ENCODE measurements at regions not wholly inside any gene's neighbourhood (a gene's known extent, or its start where the extent isn't known, plus 50 kb on each side); places are given as distances from the start of the nearest gene placed in this dataset.
"Not testable (repeated sequence)": the region's sequence is repeated elsewhere in the genome, so short reads cannot be mapped to it uniquely, and the experiment has no call there.

- DNase-seq: no peak
These were observed 59.2 kb downstream of the C9orf50 start for GRCh38 chr9:129561594-129562281.

DNA sequence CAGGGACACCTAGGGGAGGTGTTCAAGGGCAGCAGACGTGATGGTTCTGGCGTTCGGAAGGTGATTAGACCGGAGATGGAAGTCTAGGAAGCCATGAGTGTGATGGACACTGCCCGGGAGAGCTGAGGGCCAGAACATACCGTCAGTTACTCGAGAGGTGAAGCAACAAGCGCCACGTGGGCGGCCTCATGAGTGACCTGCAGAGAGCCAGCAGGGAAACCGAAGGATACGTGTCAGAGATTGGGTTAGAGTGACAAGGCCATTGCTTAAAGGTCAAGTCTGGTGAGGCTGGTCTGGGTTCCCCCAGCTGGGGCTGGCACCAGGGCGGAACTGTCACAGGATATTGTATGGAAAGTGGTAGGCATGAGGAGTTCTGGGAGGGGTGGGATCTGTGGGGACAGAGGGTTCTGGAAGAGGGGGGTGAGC, 60.0 kb downstream of the C9orf50 start:
- DNase-seq: no peak

DNA sequence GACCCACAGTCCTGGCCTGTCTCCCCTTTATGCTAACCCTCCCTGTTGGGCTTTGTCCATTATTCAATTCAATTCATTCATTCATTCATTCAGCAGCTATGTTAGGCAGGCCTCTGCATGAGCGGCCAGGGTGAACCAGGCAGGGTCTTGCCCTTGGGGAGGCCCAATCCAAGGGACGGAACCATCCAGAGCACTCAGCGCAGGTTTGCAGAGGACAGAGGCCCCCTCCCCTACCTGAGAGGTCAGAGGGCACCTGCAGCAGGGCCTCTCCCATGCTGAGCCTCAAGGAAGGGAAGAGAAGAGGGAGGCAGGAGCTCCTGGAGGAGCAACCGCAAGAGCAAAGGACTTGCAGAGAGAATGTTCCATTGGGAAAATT, 61.4 kb downstream of the C9orf50 start:
- no peak for DNase-seq

GRCh38 chr9:129558551-129559505, 62.1 kb downstream of the C9orf50 start:
- no peak for DNase-seq

DNA sequence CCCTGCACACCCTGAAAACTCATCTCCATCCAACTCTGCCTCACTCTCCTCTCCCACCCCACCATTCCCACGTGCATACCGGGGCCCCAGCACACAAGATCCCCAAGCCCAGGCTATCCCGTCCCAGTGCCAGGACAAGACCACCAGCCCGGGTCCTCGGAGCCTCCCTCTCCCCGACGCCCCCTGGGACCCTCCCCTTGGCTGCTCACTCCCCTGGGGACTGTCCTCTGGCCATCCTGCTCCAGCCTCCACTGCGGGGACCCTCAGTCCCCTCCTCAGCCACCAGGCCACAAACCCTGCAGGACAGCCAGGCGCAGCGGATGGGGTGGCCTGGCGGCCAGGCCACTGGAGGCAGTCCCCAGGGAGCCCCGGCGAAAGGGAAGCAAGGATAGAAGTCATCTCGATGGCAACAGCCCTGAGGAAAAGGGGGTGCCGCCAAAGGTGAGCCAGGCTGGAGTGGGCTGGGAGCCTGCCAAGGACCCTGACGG, 62.8 kb downstream of the C9orf50 start:
- DNase-seq: no peak

DNA sequence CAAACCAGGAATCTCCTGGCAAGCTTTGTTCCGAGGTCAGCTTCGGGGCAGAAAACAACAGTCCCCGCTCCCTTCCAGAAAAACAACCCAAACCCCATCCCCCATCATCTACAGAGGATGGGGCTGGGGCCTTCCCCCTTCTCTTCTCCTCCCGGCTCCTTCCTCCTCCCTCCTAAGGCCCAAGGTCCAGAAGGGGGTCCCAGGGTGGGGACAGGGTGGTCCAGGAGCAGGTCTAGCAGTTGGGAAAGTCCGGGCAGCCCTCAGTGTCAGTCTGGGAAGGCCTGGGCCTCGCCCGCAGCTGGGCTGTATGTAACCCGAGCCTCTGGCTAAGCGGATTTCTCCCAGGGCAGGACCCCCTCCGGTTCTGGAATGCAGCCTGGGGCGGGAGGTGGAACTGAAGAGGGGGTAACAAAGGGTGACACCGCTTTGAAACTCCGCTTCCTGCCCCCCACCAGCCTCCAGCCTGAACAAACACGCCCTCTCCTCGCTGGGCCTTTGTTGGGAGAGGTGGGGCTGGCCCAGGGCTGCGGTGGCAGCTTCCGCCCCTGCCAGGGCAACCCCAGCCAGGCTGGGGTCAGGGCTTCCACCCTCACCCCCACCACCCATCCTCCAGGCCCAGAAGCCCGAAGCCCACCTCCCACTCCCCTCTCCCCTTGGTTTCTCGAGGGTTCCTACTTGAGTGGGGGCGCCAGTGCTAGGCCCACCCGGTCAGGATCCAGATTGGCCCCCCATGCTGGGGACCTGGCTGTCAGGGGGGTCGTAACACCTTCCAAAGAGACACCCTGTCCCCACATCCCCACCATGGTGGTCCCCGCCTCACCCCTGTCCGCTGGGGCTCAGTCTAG, 63.5 kb downstream of the C9orf50 start:
- no peak for DNase-seq

- DNase-seq: no peak
These were observed 64.3 kb downstream of the C9orf50 start for GRCh38 chr9:129556491-129557191.

DNA sequence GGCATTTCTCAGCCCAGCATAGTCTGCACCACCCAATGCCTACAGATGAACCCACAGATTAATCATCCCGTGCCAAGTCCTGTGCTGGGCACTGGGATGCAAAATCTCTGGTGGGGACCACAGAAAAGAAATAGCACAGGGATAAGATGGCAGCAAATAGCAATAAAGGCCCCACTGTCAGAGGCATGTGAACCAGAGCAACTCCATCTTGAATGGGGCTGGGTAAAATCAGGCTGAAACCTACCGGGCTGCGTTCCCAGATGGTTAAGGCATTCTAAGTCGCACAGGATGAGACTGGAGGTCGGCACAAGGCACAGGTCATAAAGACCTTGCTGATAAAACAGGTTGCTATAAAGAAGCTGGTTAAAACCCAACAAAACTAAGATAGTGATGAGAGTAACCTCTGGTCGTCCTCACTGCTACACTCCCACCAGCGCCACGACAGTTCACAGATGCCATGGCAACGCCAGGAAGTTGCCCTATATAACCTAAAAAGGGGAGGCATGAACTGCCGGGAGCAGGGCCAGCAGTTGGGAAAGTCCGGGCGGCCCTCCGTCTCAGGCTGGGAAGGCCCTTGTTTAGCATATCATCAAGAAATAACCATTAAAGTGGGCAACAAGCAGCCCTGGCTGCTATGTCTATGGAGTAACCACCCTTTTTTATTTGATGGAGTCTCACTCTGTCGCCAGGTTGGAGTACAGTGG, 65.2 kb downstream of the C9orf50 start:
- DNase-seq: no peak

DNA sequence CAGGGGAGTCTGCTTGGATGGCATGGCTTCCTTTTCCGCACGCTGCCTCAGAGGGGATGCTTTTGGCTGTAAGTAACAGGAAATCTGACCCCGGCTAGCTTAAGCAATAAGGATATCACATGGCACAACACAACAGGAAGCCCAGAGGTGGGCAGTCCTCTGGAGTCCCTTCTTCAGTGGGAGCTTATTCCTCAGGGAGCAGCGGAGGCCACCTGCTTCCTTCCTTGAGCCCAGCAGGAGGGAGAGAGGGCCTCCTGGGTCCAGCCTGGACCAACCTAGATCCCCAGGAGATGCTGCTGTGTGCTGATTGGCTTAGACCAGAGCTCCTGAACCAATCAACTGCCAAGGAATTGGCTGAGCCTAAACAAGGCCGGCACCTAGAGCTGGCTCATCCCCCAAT, 66.3 kb downstream of the C9orf50 start:
- DNase-seq: no peak

DNA sequence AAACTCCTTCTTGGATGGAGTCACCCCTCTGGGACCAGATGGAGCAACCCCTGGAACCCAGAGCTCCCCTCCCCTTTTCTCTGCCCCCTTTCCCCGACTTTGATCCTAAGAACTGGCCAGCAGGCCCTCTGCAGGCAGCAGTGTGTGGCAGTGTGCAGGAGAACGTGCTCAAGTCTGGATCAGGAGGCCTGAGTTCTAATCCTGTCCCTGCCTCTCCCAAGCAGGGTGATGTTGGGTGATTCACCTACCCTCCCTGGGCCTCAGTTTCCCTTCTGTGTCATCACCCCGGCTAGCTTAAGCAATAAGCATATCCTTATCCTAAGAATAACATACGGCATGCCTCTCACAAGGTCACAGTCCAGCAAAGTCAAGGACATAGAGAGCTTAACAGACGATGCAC, 67.6 kb downstream of the C9orf50 start:
- DNase-seq: no peak

DNA sequence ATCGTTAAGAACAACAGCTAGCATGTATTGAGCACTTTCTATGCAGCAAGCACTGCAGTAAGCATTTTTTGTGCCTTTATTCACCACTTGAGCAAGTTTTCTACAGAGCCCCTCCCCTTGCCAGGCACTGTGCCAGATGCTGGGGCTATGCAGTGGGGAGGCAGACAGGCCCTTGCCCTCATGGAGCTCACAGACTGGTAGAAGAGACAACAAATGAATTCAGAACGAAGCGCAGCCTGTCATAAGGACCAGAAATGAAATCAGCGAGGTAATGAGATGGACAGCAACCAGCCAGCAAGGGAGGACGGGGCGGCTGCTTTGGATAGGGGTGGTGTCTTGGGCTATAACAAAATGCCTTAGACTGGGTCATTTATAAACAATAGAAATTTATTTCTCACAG, 68.8 kb downstream of the C9orf50 start:
- no peak for DNase-seq

GRCh38 chr9:129551393-129551973, 69.4 kb downstream of the C9orf50 start:
- DNase-seq: no peak

DNA sequence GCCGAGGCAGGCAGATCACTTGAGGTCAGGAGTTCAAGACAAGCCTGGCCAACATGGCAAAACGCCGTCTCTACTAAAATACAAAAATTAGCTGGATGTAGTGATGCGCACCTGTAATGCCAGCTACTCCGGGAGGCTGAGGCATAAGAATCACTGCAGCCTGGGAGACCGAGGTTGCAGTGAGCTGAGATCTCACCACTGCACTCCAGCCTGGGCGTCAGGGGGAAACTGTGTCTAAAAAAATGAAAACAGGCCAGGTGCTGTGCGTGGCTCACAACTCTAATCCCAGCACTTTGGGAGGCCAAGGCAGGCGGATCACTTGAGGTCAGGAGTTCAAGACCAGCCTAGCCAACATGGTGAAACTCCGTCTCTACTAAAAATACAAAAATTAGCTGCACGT, 69.9 kb downstream of the C9orf50 start:
- not testable (repeated sequence) for DNase-seq

GRCh38 chr9:129550199-129550839, 70.6 kb downstream of the C9orf50 start:
- no peak for DNase-seq

DNA sequence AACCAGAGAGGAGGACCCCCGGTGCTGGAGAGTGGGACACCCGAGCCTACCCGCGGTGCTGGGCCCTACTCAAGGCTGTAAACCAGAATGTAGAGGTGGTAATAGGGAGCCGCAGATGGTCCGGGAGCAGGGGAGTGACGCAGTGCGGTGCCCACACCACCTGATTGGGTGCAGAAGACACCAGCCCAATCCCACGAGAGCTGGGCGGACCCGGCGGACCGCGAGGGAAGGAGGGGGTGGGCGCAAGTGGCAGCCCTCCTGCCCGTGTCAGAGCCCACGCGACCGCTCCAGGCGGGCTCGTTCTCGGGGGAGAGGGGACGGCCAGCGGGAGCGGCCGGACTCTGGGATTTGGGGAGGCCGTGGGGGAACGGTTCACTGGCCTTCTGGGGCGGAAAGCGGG, 71.2 kb downstream of the C9orf50 start:
- no peak for DNase-seq

DNA sequence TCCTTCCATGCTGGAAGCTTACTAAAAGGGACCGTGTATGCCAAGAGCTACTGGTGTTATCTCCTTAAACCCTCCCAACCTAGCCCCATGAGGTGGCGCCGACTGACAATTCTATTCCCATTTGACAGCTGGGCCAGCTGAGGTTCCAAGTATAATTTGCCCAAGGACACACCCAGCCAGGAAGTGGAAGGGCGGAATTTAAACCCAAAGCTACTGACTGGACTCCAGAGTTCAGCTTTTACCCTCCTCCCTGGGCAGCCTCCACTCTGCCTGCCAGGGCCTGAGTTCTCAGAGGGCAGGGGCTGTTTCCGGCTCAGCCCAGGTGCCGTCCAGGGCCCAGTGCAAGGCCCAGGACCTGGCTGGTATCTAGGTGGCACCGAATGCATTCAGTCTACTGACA, 71.8 kb downstream of the C9orf50 start:
- no peak for DNase-seq

DNA sequence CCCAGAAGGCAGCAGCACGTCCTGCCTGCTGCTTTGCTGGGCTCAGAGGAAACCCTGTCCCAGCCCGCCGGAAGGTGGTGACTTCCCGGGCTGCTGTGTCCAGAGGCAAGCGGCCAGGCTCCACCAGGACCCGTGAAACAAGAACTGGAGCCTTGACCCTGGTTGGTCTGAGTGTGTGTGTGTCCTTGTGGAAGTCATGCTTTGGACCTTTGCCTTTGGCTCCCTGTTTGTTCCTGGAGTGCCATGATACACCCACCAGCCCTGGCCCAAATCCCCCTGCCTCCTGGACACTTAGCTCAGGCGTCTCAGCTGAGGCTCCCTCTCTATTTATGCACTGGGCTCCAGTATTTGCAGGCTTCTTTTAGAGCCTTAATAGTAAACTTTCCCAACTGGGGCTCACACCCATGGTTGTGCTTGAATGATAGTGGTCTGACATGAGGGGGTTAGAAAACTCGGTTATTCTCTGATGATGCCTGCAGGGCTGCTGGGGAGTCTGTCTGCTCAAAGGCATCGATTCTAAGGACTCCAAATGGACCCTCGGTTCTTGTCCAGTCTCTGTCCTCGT, 72.2 kb downstream of the C9orf50 start:
- no peak for DNase-seq

DNA sequence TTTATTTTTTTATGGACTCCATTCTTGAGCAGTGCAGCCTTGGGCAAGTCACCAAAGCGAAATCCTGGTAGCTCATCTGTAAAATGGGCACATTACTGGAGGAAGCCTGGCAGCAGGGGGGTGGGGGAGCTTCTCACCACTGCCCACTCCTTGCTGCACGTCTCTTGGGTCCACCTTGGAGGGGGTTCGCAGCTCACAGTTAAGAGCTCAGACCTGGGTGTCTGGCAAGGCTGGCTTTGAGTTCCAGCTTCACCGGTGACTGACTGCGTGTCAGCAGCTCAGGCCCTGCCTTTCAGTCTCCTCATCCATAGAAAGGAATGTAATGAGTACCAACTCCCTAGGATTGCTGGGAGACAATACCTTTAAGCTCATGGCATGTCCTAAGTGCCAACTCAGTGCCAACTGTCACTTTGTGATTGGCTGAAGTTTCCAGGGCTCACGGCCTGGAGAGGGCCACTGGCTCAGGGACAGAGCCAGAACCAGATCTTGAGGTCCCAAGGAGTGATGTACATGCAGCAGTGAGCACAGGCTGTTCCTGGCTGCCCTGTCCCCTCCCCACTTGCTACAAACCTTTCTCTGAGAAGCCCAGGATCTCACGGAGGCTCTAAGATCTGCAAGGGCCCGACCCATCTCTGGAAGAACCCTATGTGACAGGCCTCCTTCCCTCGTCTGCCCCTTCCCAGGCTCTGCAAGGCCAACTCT, 72.9 kb downstream of the C9orf50 start:
- no peak for DNase-seq

DNA sequence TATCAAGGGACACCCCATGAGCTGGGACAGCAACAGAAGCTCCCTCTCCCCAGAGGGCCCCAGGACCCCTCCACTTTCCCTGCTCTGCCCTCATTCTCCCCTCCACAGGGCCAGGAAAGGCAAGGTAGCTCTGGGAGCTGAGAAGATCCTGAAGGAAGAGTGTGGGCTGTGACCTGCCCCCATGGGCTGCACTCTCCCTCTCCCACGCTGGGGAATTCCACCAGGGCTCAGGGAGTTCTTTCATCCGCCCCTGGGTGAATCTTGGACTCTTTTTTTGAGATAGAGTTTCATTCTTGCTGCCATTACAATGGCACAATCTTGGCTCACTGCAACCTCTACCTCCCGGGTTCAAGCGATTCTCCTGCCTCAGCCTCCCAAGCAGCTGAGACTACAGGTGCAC, 73.8 kb downstream of the C9orf50 start:
- no peak for DNase-seq

DNA sequence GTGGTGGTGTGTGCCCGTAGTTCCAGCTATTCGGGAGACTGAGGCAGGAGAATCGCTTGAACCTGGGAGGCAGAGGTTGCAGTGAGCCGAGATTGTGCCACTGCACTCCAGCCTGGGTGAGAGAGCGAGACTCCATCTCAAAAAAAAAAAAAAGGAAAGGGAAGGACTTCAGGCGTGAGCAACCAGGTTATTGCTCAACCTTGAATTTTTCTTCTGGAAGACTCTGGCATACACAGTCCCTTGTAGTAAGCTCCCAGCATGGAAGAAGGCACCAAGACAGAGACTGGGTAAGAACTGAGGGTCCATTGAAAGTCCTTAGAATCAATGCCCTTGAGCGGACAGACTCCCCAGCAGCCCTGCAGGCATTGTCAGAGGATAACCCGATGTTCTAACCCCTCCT, 75.0 kb downstream of the C9orf50 start:
- not testable (repeated sequence) for DNase-seq

All from stimulated activated CD8-positive, alpha-beta memory T cell treated with anti-CD3 and anti-CD28 coated beads, Interleukin-4, amount 100 ng/mL, for 48 hours (primary cell).